Upper lobe of left lung (tissue), 4 donors: ENCODE measurements at regions not wholly inside any gene's neighbourhood (a gene's known extent, or its start where the extent isn't known, plus 50 kb on each side); places are given as distances from the start of the nearest gene placed in this dataset.
"Not testable (repeated sequence)": the region's sequence is repeated elsewhere in the genome, so short reads cannot be mapped to it uniquely, and the experiment has no call there.

ENCODE experiments used
- CTCF ChIP-seq, 6 experiments: fragments of 450-650 bp in 4 of 6; fragments of 200-600 bp in 2 of 6; sonication (generic) in 2 of 6; IDR thresholded peaks; one replicate each; pipeline ENCODE4 v1.5.1; 2016 to 2019; ENCODE audit warnings: antibody characterized with exemption in 6 of 6
- EP300 ChIP-seq, 4 donors: sonication (generic); formaldehyde crosslinking; IDR thresholded peaks; one replicate each; pipeline ENCODE4 v1.5.1; 2017; ENCODE audit warnings: antibody characterized with exemption in 4 of 4, control low read depth in 2 of 4
- POLR2A ChIP-seq, 4 donors: fragments of 450-650 bp; IDR thresholded peaks; one replicate each; pipeline ENCODE4 v1.5.1; 2016 to 2017; ENCODE audit warnings: antibody characterized with exemption in 4 of 4, mild to moderate bottlenecking in 2 of 4
- POLR2AphosphoS5 ChIP-seq, 2 donors: sonication (generic); formaldehyde crosslinking; IDR thresholded peaks; one replicate each; pipeline ENCODE4 v1.5.1; 2017; ENCODE audit warnings: antibody characterized with exemption in 2 of 2

DNA sequence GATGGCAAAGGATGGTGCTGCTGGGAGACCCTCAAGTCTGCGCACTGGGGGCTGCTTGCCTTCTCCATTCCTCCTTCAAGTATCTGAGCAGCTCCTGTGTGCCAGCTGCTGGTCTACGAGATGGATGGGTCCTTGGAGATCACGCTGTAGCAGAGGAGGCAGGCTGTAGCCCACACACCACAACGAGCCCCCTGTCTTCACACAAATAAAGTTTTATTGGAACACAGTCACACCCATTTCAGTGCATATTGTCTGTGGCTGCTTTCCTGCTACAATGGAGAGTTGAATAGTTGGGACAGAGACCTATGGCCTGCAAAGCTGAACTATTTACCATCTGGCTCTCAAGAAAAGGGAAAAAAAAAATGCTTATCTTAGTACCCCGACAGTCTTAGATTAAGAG is 64.4 kb upstream of the KRTAP5-11 start:
- not testable (repeated sequence) for TF ChIP-seq CTCF, POLR2A, POLR2AphosphoS5, EP300 (IDR thresholded peaks at IDR 0.05)
